Right lobe of liver (tissue), 4 donors: ENCODE measurements at regions not wholly inside any gene's neighbourhood (a gene's known extent, or its start where the extent isn't known, plus 50 kb on each side); places are given as distances from the start of the nearest gene placed in this dataset.

Experiments
- POLR2A ChIP-seq: fragments of 450-650 bp; IDR thresholded peaks from one replicate; pipeline ENCODE4 v1.6.1; 2017; ENCODE audit warnings: antibody characterized with exemption, mild to moderate bottlenecking
- TF ChIP-seq, protein P1 (sequence below), 4 donors: fragments of 200-600 bp in 3 of 4; fragments of 450-650 bp in 1 of 4; IDR thresholded peaks; one replicate each; pipeline versions ENCODE4 v1.5.1 to v1.8.0; 2016 to 2022; ENCODE audit warnings: antibody characterized with exemption in 4 of 4, mild to moderate bottlenecking in 2 of 4
- donor health status: DM: no; HTN: no; CAD: no.
- donor health status: DM: no; HTN: no; CAD: no.
- donor health status: DM: no; HTN: yes; CAD: no.

DNA sequence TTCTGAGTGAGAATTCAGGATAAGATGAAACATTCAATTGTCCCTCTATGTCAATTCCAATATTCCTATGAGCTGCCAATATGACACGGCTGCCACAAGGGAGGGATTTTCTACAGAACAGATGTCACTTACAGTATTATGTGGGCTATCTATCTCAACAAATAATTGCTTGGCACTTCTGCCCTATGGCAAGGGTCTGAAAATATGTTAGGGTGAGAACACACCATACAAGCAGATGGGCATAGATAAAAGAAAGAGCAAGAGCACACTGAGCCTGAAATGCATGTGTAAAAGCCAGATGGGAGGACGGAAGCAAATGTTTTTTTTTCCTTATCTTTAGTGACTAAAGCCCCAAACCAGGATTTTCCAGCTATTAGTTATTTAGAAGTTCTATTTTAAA, 70.1 kb upstream of the TFEC start:
- TF ChIP-seq, protein P1, sequence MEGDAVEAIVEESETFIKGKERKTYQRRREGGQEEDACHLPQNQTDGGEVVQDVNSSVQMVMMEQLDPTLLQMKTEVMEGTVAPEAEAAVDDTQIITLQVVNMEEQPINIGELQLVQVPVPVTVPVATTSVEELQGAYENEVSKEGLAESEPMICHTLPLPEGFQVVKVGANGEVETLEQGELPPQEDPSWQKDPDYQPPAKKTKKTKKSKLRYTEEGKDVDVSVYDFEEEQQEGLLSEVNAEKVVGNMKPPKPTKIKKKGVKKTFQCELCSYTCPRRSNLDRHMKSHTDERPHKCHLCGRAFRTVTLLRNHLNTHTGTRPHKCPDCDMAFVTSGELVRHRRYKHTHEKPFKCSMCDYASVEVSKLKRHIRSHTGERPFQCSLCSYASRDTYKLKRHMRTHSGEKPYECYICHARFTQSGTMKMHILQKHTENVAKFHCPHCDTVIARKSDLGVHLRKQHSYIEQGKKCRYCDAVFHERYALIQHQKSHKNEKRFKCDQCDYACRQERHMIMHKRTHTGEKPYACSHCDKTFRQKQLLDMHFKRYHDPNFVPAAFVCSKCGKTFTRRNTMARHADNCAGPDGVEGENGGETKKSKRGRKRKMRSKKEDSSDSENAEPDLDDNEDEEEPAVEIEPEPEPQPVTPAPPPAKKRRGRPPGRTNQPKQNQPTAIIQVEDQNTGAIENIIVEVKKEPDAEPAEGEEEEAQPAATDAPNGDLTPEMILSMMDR (IDR thresholded peaks at IDR 0.05): no peak
- TF ChIP-seq POLR2A: no peak
